RWPE2 (cell line): ENCODE measurements at regions not wholly inside any gene's neighbourhood (a gene's known extent, or its start where the extent isn't known, plus 50 kb on each side); places are given as distances from the start of the nearest gene placed in this dataset.

Experiments used
- ATAC-seq: fragments of 200-7000 bp; cut with Tn5 transposase; 3 replicates; pipeline ENCODE4 v1.9.1; 2021; ENCODE audit warnings: low read depth
- DNase-seq: peaks from one replicate; pipeline ENCODE4 v3.0.0-alpha.2; 2020; ENCODE audit warnings: low spot score
- H3K27ac ChIP-seq: fragments of 450-650 bp; 2 replicates; pipeline ENCODE4 v1.5.1; 2017; ENCODE audit warnings: mild to moderate bottlenecking; ENCODE audit not compliant: poor library complexity, severe bottlenecking
- H3K27me3 ChIP-seq: fragments of 250-450 bp; sonication (Bioruptor Pico); 2 replicates; pipeline ENCODE4 v1.5.1; 2021; ENCODE audit warnings: mild to moderate bottlenecking, moderate library complexity; ENCODE audit not compliant: insufficient read depth, poor library complexity, severe bottlenecking
- H3K36me3 ChIP-seq: fragments of 250-450 bp; sonication (Bioruptor Pico); 2 replicates; pipeline ENCODE4 v1.5.1; 2020; ENCODE audit warnings: low read depth, mild to moderate bottlenecking, moderate library complexity
- H3K4me1 ChIP-seq: fragments of 250-450 bp; sonication (Bioruptor Pico); 2 replicates; pipeline ENCODE4 v1.5.1; 2021; ENCODE audit warnings: mild to moderate bottlenecking, moderate library complexity; ENCODE audit not compliant: insufficient read depth, poor library complexity, severe bottlenecking
- H3K4me3 ChIP-seq: fragments of 250-450 bp; sonication (Bioruptor Pico); 2 replicates; pipeline ENCODE4 v1.5.1; 2021; ENCODE audit warnings: mild to moderate bottlenecking, moderate library complexity; ENCODE audit not compliant: severe bottlenecking
- H3K9me3 ChIP-seq: fragments of 250-450 bp; sonication (Bioruptor Pico); 2 replicates; pipeline ENCODE4 v1.5.1; 2021; ENCODE audit warnings: mild to moderate bottlenecking, moderate library complexity; ENCODE audit not compliant: severe bottlenecking
- CTCF ChIP-seq: fragments of 450-650 bp; IDR thresholded peaks from one replicate; pipeline ENCODE4 v1.5.1; 2017; ENCODE audit warnings: mild to moderate bottlenecking, moderate library complexity; ENCODE audit not compliant: poor library complexity, severe bottlenecking

GRCh38 chr2:144151851-144152250, 368.1 kb downstream of the ZEB2 start:
- H3K27me3 ChIP-seq, result no peaks in the 10 kb centered on the region
- no peaks in the 10 kb centered on the region for H3K9me3 ChIP-seq
- ATAC-seq (no peak), DNase-seq (no peak)
- no peaks in the 10 kb centered on the region for H3K4me1 ChIP-seq
- no peaks in the 10 kb centered on the region for H3K36me3 ChIP-seq
- H3K4me3 ChIP-seq, result no peak overlapping the region
- no peak for TF ChIP-seq CTCF
- no peak overlapping the region for H3K27ac ChIP-seq

- DNase-seq (no peak), ATAC-seq (no peak)
- Histone ChIP-seq H3K4me3 (no peak overlapping the region), H3K36me3 (no peaks in the 10 kb centered on the region), H3K9me3 (no peaks in the 10 kb centered on the region), H3K27me3 (no peaks in the 10 kb centered on the region), H3K27ac (no peak overlapping the region), H3K4me1 (no peaks in the 10 kb centered on the region)
- no peak for TF ChIP-seq CTCF
Observed at GRCh38 chr2:144151405-144151804, 368.5 kb downstream of the ZEB2 start.

GRCh38 chr2:144147356-144147755, 372.6 kb downstream of the ZEB2 start:
- Histone ChIP-seq H3K27me3 (no peaks in the 10 kb centered on the region), H3K4me1 (no peaks in the 10 kb centered on the region), H3K9me3 (no peaks in the 10 kb centered on the region), H3K4me3 (no peak overlapping the region), H3K27ac (no peak overlapping the region), H3K36me3 (no peaks in the 10 kb centered on the region)
- no peak for TF ChIP-seq CTCF
- ATAC-seq (no peak), DNase-seq (no peak)

- H3K4me1 ChIP-seq, result no peaks in the 10 kb centered on the region
- TF ChIP-seq CTCF, result no peak
- H3K27me3 ChIP-seq, result no peaks in the 10 kb centered on the region
- H3K4me3 ChIP-seq, result no peak overlapping the region
- no peak overlapping the region for H3K27ac ChIP-seq
- no peaks in the 10 kb centered on the region for H3K9me3 ChIP-seq
- ATAC-seq, result no peak
- DNase-seq, result no peak
- no peaks in the 10 kb centered on the region for H3K36me3 ChIP-seq
Observed at GRCh38 chr2:144146876-144147275, 373.0 kb downstream of the ZEB2 start.

- ATAC-seq, result no peak
- Histone ChIP-seq H3K27ac (no peak overlapping the region), H3K9me3 (no peaks in the 10 kb centered on the region), H3K27me3 (no peaks in the 10 kb centered on the region), H3K36me3 (no peaks in the 10 kb centered on the region), H3K4me1 (no peaks in the 10 kb centered on the region), H3K4me3 (no peak overlapping the region)
- no peak for TF ChIP-seq CTCF
- DNase-seq, result no peak
Observed at GRCh38 chr2:144146076-144146475, 373.8 kb downstream of the ZEB2 start.
